ENCODE measurements at regions not wholly inside any gene's neighbourhood (a gene's known extent, or its start where the extent isn't known, plus 50 kb on each side); places are given as distances from the start of the nearest gene placed in this dataset.
"Not testable (repeated sequence)": the region's sequence is repeated elsewhere in the genome, so short reads cannot be mapped to it uniquely, and the experiment has no call there.

DNA sequence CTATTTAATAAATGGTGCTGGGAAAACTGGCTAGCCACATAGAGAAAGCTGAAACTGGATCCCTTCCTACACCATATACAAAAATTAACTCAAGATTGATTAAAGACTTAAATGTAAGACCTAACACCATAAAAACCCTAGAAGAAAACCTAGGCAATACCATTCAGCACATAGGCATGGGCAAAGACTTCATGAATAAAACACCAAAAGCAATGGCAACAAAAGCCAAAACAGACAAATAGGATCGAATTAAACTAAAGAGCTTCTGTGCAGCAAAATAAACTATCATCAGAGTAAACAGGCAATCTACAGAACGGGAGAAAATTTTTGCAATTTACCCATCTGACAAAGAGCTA, 267.9 kb downstream of the HINT1 start:
- not testable (repeated sequence) for TF ChIP-seq EP300 (IDR thresholded peaks at IDR 0.05)
- TF ChIP-seq, protein P1, sequence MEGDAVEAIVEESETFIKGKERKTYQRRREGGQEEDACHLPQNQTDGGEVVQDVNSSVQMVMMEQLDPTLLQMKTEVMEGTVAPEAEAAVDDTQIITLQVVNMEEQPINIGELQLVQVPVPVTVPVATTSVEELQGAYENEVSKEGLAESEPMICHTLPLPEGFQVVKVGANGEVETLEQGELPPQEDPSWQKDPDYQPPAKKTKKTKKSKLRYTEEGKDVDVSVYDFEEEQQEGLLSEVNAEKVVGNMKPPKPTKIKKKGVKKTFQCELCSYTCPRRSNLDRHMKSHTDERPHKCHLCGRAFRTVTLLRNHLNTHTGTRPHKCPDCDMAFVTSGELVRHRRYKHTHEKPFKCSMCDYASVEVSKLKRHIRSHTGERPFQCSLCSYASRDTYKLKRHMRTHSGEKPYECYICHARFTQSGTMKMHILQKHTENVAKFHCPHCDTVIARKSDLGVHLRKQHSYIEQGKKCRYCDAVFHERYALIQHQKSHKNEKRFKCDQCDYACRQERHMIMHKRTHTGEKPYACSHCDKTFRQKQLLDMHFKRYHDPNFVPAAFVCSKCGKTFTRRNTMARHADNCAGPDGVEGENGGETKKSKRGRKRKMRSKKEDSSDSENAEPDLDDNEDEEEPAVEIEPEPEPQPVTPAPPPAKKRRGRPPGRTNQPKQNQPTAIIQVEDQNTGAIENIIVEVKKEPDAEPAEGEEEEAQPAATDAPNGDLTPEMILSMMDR (IDR thresholded peaks at IDR 0.05) = not testable (repeated sequence)
